MCF 10A (cell line): ENCODE measurements at regions not wholly inside any gene's neighbourhood (a gene's known extent, or its start where the extent isn't known, plus 50 kb on each side); places are given as distances from the start of the nearest gene placed in this dataset.

Source experiments
- BruUV-seq: library from RNA; stranded (reverse); fragments of 400-500 nt; replicated peaks from 2 replicates; lab custom pipeline; 2021; lab: Mats Ljungman, UMichigan
- CTCF ChIA-PET: fragments of 300-600 bp; sonication (Branson Sonifier 250); formaldehyde crosslinking; extraction: SDS; loops from one replicate; lab custom pipeline; 2021; ENCODE audit warnings: antibody characterized with exemption, inconsistent platforms; lab: Yijun Ruan, JAX
- POLR2A ChIA-PET: fragments of 300-600, 350-650 bp; sonication (Branson Sonifier 250); formaldehyde crosslinking; extraction: SDS; loops from one replicate; lab custom pipeline; 2020; ENCODE audit warnings: antibody characterized with exemption, inconsistent platforms; lab: Yijun Ruan, JAX
- DNase-seq: peaks from one replicate; pipeline ENCODE4 v3.0.0-alpha.2; 2018; ENCODE audit not compliant: unreplicated experiment
- H3K27ac Mint-ChIP-seq: one replicate; pipeline ENCODE4 v1.8.0; 2022; ENCODE audit warnings: mild to moderate bottlenecking, low read depth, mixed read lengths; ENCODE audit not compliant: unreplicated experiment
- H3K27me3 Mint-ChIP-seq: one replicate; pipeline ENCODE4 v1.8.0; 2022; ENCODE audit warnings: mixed read lengths; ENCODE audit not compliant: insufficient read depth, unreplicated experiment
- H3K36me3 Mint-ChIP-seq: one replicate; pipeline ENCODE4 v1.8.0; 2022; ENCODE audit warnings: mild to moderate bottlenecking, moderate library complexity, mixed read lengths; ENCODE audit not compliant: insufficient read depth, unreplicated experiment
- H3K4me1 Mint-ChIP-seq: one replicate; pipeline ENCODE4 v1.8.0; 2022; ENCODE audit warnings: mixed read lengths; ENCODE audit not compliant: insufficient read depth, unreplicated experiment
- H3K4me3 Mint-ChIP-seq: one replicate; pipeline ENCODE4 v1.8.0; 2022; ENCODE audit warnings: mild to moderate bottlenecking, moderate library complexity, mixed read lengths; ENCODE audit not compliant: unreplicated experiment
- H3K9me3 Mint-ChIP-seq: one replicate; pipeline ENCODE4 v1.8.0; 2022; ENCODE audit warnings: mixed read lengths; ENCODE audit not compliant: unreplicated experiment
- intact Hi-C: fragments of 100-400 bp; cut with micrococcal nuclease; formaldehyde crosslinking; loops from 2 replicates; pipeline ENCODE4 v1.14.1; 2022
- TF ChIP-seq, protein P1 (sequence below): fragments of 200-600 bp; IDR thresholded peaks from one replicate; pipeline ENCODE4 v1.8.0; 2022; ENCODE audit warnings: antibody characterized with exemption, mild to moderate bottlenecking; ENCODE audit not compliant: unreplicated experiment

GRCh38 chr3:135867911-135868310 lies 97.6 kb upstream of the PPP2R3A start:
- Mint-ChIP-seq H3K4me1 (no peaks in the 10 kb centered on the region), H3K9me3 (no peaks in the 10 kb centered on the region), H3K27me3 (no peaks in the 10 kb centered on the region), H3K36me3 (no peaks in the 10 kb centered on the region), H3K4me3 (no peak overlapping the region), H3K27ac (no peak overlapping the region)
- TF ChIP-seq, protein P1, sequence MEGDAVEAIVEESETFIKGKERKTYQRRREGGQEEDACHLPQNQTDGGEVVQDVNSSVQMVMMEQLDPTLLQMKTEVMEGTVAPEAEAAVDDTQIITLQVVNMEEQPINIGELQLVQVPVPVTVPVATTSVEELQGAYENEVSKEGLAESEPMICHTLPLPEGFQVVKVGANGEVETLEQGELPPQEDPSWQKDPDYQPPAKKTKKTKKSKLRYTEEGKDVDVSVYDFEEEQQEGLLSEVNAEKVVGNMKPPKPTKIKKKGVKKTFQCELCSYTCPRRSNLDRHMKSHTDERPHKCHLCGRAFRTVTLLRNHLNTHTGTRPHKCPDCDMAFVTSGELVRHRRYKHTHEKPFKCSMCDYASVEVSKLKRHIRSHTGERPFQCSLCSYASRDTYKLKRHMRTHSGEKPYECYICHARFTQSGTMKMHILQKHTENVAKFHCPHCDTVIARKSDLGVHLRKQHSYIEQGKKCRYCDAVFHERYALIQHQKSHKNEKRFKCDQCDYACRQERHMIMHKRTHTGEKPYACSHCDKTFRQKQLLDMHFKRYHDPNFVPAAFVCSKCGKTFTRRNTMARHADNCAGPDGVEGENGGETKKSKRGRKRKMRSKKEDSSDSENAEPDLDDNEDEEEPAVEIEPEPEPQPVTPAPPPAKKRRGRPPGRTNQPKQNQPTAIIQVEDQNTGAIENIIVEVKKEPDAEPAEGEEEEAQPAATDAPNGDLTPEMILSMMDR = no peak
- ChIA-PET CTCF (interaction anchor here (0.6 to 0.8 kb wide), 5 partner anchors 15 to 1369 kb away, joined by 3 to 7 read pairs (median 4); no protein-coding TSS in a partner anchor), POLR2A (no interaction called here)
- DNase-seq = no peak
- intact Hi-C loops = no loop called here
- BruUV-seq = no TSS peak

DNA sequence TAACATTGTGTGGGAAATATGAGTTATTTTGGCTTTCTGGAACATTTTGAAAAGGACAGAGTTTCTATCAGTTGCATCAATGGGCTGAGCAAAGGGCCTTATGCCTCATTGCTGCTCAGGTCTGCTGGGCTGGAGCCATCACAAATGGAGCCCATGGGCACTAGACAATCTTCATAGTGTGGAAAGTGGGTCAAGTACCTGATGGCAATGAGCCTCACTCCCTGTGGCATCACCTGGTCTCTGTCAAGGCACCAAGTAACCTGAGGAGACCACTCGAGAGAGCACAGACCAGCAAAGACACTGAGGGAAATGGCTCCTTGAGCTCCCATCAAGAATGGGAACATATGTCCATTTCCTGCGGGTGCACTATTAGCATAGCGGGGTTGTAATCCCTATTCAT lies 96.7 kb upstream of the PPP2R3A start:
- no peak for DNase-seq
- Mint-ChIP-seq H3K27ac (no peak overlapping the region), H3K4me1 (no peaks in the 10 kb centered on the region), H3K27me3 (no peaks in the 10 kb centered on the region), H3K4me3 (no peak overlapping the region), H3K9me3 (no peaks in the 10 kb centered on the region), H3K36me3 (no peaks in the 10 kb centered on the region)
- no TSS peak for BruUV-seq
- TF ChIP-seq, protein P1 = no peak
- ChIA-PET POLR2A (no interaction called here), CTCF (interaction anchor here (0.7 kb wide), 1 partner anchor 16 kb away, joined by 3 read pairs; no protein-coding TSS in a partner anchor)
- intact Hi-C loops = no loop called here

DNA sequence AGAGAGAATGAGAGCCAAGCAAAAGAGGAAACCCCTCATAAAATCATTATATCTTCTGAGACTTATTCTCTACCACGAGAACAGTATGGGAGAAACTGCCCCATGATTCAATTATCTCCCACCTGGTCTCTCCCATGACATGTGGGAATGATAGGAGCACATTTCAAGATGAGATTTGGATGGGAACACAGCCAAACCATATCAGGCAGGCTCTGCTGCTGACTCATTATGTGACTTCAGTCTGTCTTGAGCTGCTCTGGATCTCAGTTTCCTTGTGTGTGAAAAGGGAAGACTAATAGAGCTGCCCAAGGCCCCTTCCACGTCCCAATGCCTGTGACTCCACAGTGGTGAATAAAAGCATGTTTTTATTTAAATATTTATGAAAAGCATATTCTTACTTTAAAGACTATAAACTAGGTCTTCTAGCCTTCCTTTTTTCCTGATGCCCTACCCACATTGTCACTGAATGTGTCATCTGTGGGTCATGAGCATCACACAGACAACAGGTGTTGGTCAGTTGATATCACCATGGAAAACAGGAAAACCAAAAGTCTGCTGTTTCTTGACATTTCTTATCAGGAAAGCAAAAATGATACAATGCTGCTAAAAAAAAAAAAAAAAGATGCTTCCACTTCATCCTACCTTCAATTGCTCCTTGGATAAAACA lies 96.0 kb upstream of the PPP2R3A start:
- no peak for DNase-seq
- no TSS peak for BruUV-seq
- TF ChIP-seq, protein P1 = no peak
- no peak overlapping the region for H3K27ac Mint-ChIP-seq
- no peaks in the 10 kb centered on the region for H3K9me3 Mint-ChIP-seq
- no peaks in the 10 kb centered on the region for H3K27me3 Mint-ChIP-seq
- ChIA-PET CTCF (interaction anchor here (0.7 to 1.1 kb wide), 2 partner anchors 61 to 1254 kb away, joined by 4 to 7 read pairs; no protein-coding TSS in a partner anchor), POLR2A (no interaction called here)
- H3K4me1 Mint-ChIP-seq = no peaks in the 10 kb centered on the region
- no peaks in the 10 kb centered on the region for H3K36me3 Mint-ChIP-seq
- no peak overlapping the region for H3K4me3 Mint-ChIP-seq
- intact Hi-C loops = no loop called here

- Mint-ChIP-seq H3K27ac (no peak overlapping the region), H3K4me3 (no peak overlapping the region), H3K9me3 (no peaks in the 10 kb centered on the region), H3K27me3 (no peaks in the 10 kb centered on the region), H3K4me1 (no peaks in the 10 kb centered on the region), H3K36me3 (no peaks in the 10 kb centered on the region)
- TF ChIP-seq, protein P1 = no peak
- ChIA-PET POLR2A (no interaction called here), CTCF (no interaction called here)
- no peak for DNase-seq
- BruUV-seq = no TSS peak
- intact Hi-C loops = no loop called here
Observed at GRCh38 chr3:135871311-135871710, 94.2 kb upstream of the PPP2R3A start.
